MM.1S (cell line): ENCODE measurements at regions not wholly inside any gene's neighbourhood (a gene's known extent, or its start where the extent isn't known, plus 50 kb on each side); places are given as distances from the start of the nearest gene placed in this dataset.

Source experiments
- CTCF ChIP-seq: fragments of 300-600 bp; sonication (generic); IDR thresholded peaks from 2 replicates; pipeline ENCODE4 v1.5.1; 2016; ENCODE audit warnings: antibody characterized with exemption, low read length, mixed read lengths
- EZH2 ChIP-seq: fragments of 300-600 bp; sonication (generic); optimal IDR thresholded peaks from 2 replicates; pipeline ENCODE3; 2017; ENCODE audit warnings: low read depth, mild to moderate bottlenecking, antibody characterized with exemption, low read length, mixed read lengths
- EZH2phosphoT487 ChIP-seq: fragments of 300-600 bp; sonication (generic); IDR thresholded peaks from 2 replicates; pipeline ENCODE4 v1.6.1; 2018; ENCODE audit warnings: antibody characterized with exemption, low read length

- TF ChIP-seq CTCF (peak; percentile 12; the same call in 1 of the 2 replicates), EZH2phosphoT487 (no peak), EZH2 (no peak)
Measured at GRCh38 chr14:84288781-84289180, 1241.2 kb upstream of the FLRT2 start.
